OCI-LY1 (cell line): ENCODE measurements at regions not wholly inside any gene's neighbourhood (a gene's known extent, or its start where the extent isn't known, plus 50 kb on each side); places are given as distances from the start of the nearest gene placed in this dataset.
"Not testable (repeated sequence)": the region's sequence is repeated elsewhere in the genome, so short reads cannot be mapped to it uniquely, and the experiment has no call there.

ENCODE experiments used
- H2AFZ ChIP-seq: fragments of 200-600 bp; sonication (generic), shearing (Covaris generic); 2 replicates; pipeline ENCODE4 v1.6.0; 2014; ENCODE audit warnings: antibody characterized with exemption, mild to moderate bottlenecking, low read length
- H3F3A ChIP-seq: fragments of 200-600 bp; sonication (generic), shearing (Covaris generic); 2 replicates; pipeline ENCODE4 v1.6.0; 2014; ENCODE audit warnings: mild to moderate bottlenecking, antibody characterized with exemption, low read length, moderate library complexity; ENCODE audit not compliant: insufficient read depth
- H3K27ac ChIP-seq: fragments of 200-600 bp; sonication (generic); 2 replicates; pipeline ENCODE4 v1.5.1; 2014; ENCODE audit warnings: low read length, mixed run types, mild to moderate bottlenecking, low read depth; ENCODE audit not compliant: poor library complexity, severe bottlenecking
- H3K27me3 ChIP-seq: fragments of 200-600 bp; sonication (generic); 2 replicates; pipeline ENCODE4 v1.6.0; 2014; ENCODE audit warnings: antibody characterized with exemption, mild to moderate bottlenecking, low read length, moderate library complexity; ENCODE audit not compliant: insufficient read depth
- H3K36me3 ChIP-seq: fragments of 200-600 bp; sonication (generic); 2 replicates; pipeline ENCODE4 v1.6.1; 2014; ENCODE audit warnings: mild to moderate bottlenecking, antibody characterized with exemption, low read length, moderate library complexity, mixed read lengths; ENCODE audit not compliant: insufficient read depth
- H3K4me1 ChIP-seq: fragments of 200-600 bp; sonication (generic); 2 replicates; pipeline ENCODE4 v1.5.1; 2014; ENCODE audit warnings: mild to moderate bottlenecking, low read length, moderate library complexity; ENCODE audit not compliant: insufficient read depth, severe bottlenecking
- H3K4me2 ChIP-seq: fragments of 200-600 bp; sonication (generic), shearing (Covaris generic); 2 replicates; pipeline ENCODE4 v1.6.1; 2014; ENCODE audit warnings: low read length
- H3K4me3 ChIP-seq: fragments of 200-600 bp; sonication (generic); 2 replicates; pipeline ENCODE4 v1.5.1; 2014; ENCODE audit warnings: low read length, low read depth, mild to moderate bottlenecking, mixed read lengths; ENCODE audit not compliant: poor library complexity, severe bottlenecking
- H3K79me2 ChIP-seq: fragments of 200-600 bp; shearing (Covaris generic); 2 replicates; pipeline ENCODE4 v1.6.1; 2016; ENCODE audit warnings: mixed run types, low read length, mixed read lengths; ENCODE audit not compliant: insufficient read depth
- H3K9ac ChIP-seq: fragments of 200-600 bp; sonication (generic), shearing (Covaris generic); 2 replicates; pipeline ENCODE4 v1.6.1; 2014; ENCODE audit warnings: mild to moderate bottlenecking, low read length, mixed read lengths
- H3K9me2 ChIP-seq: fragments of 200-600 bp; sonication (generic), shearing (Covaris generic); 2 replicates; pipeline ENCODE4 v1.6.1; 2014; ENCODE audit warnings: low read depth, mild to moderate bottlenecking, low read length, mixed read lengths
- H3K9me3 ChIP-seq: fragments of 200-600 bp; shearing (Covaris generic); 2 replicates; pipeline ENCODE4 v1.6.1; 2014; ENCODE audit warnings: low read length, mixed read lengths
- H4K20me1 ChIP-seq: fragments of 200-600 bp; sonication (generic), shearing (Covaris generic); 2 replicates; pipeline ENCODE4 v1.6.0; 2016; ENCODE audit warnings: mild to moderate bottlenecking, low read length; ENCODE audit not compliant: insufficient read depth
- CTCF ChIP-seq: fragments of 200-600 bp; sonication (generic), shearing (Covaris generic); IDR thresholded peaks from 2 replicates; pipeline ENCODE4 v1.5.1; 2017; ENCODE audit warnings: mild to moderate bottlenecking, antibody characterized with exemption, low read length, moderate library complexity, mixed read lengths
- EZH2 ChIP-seq: fragments of 200-600 bp; sonication (generic), shearing (Covaris generic); IDR thresholded peaks from 2 replicates; pipeline ENCODE4 v1.8.0; 2017; ENCODE audit warnings: borderline replicate concordance, mixed run types, mild to moderate bottlenecking, antibody characterized with exemption, low read length, moderate library complexity, mixed read lengths

GRCh38 chr2:65577654-65578053 lies 145.3 kb upstream of the SPRED2 start:
- no peak for TF ChIP-seq EZH2
- TF ChIP-seq CTCF, result no peak
- Histone ChIP-seq H3K4me3 (no peak overlapping the region), H3K79me2 (no peaks in the 10 kb centered on the region), H3K4me1 (peaks cover 4% of the 10 kb centered on the region), H3K36me3 (no peaks in the 10 kb centered on the region), H3F3A (no peaks in the 10 kb centered on the region), H4K20me1 (no peaks in the 10 kb centered on the region), H3K9me2 (no peaks in the 10 kb centered on the region), H3K9ac (no peak overlapping the region), H3K27ac (no peak overlapping the region), H3K9me3 (no peaks in the 10 kb centered on the region), H3K4me2 (no peak overlapping the region), H2AFZ (no peak overlapping the region), H3K27me3 (no peaks in the 10 kb centered on the region)

- Histone ChIP-seq H3K9me2 (no peaks in the 10 kb centered on the region), H3K27me3 (no peaks in the 10 kb centered on the region), H3K27ac (no peak overlapping the region), H3K9me3 (no peaks in the 10 kb centered on the region), H3K4me2 (no peak overlapping the region), H3K4me3 (no peak overlapping the region), H3K9ac (no peak overlapping the region), H3K4me1 (peaks cover 4% of the 10 kb centered on the region), H3F3A (no peaks in the 10 kb centered on the region), H4K20me1 (no peaks in the 10 kb centered on the region), H2AFZ (no peak overlapping the region), H3K36me3 (no peaks in the 10 kb centered on the region), H3K79me2 (no peaks in the 10 kb centered on the region)
- TF ChIP-seq EZH2 (no peak), CTCF (no peak)
Measured at GRCh38 chr2:65576861-65577601, 144.6 kb upstream of the SPRED2 start.

GRCh38 chr2:65576278-65576677 lies 143.9 kb upstream of the SPRED2 start:
- Histone ChIP-seq H3K9me2 (no peaks in the 10 kb centered on the region), H3K9me3 (no peaks in the 10 kb centered on the region), H3K4me2 (no peak overlapping the region), H3K36me3 (no peaks in the 10 kb centered on the region), H3K27ac (no peak overlapping the region), H2AFZ (no peak overlapping the region), H3F3A (no peaks in the 10 kb centered on the region), H3K4me3 (no peak overlapping the region), H3K27me3 (no peaks in the 10 kb centered on the region), H3K4me1 (peaks cover 1% of the 10 kb centered on the region), H3K79me2 (no peaks in the 10 kb centered on the region), H3K9ac (no peak overlapping the region), H4K20me1 (no peaks in the 10 kb centered on the region)
- no peak for TF ChIP-seq EZH2

GRCh38 chr2:65574993-65575392 lies 142.6 kb upstream of the SPRED2 start:
- H3K27me3 ChIP-seq, result no peaks in the 10 kb centered on the region
- no peaks in the 10 kb centered on the region for H4K20me1 ChIP-seq
- H3K4me2 ChIP-seq, result no peak overlapping the region
- H2AFZ ChIP-seq, result no peak overlapping the region
- no peaks in the 10 kb centered on the region for H3F3A ChIP-seq
- no peak overlapping the region for H3K27ac ChIP-seq
- no peaks in the 10 kb centered on the region for H3K9me2 ChIP-seq
- H3K4me1 ChIP-seq, result no peaks in the 10 kb centered on the region
- H3K9ac ChIP-seq, result no peak overlapping the region
- H3K79me2 ChIP-seq, result no peaks in the 10 kb centered on the region
- no peaks in the 10 kb centered on the region; the same call in 1 of the 2 replicates for H3K36me3 ChIP-seq
- no peak overlapping the region for H3K4me3 ChIP-seq
- no peaks in the 10 kb centered on the region for H3K9me3 ChIP-seq
- TF ChIP-seq EZH2 (no peak), CTCF (no peak)

GRCh38 chr2:65568656-65569440 lies 136.4 kb upstream of the SPRED2 start:
- H3K36me3 ChIP-seq, H3K9me3 ChIP-seq, H4K20me1 ChIP-seq: not testable (repeated sequence)

More at GRCh38 chr2:65568656-65569440, 136.4 kb upstream of the SPRED2 start:
- not testable (repeated sequence) for H3K4me2 ChIP-seq, H3K4me1 ChIP-seq, H3F3A ChIP-seq, H3K79me2 ChIP-seq, H3K27me3 ChIP-seq, H3K9me2 ChIP-seq, H3K4me3 ChIP-seq, H2AFZ ChIP-seq, H3K27ac ChIP-seq, H3K9ac ChIP-seq
